CD4-positive, CD25-positive, alpha-beta regulatory T cell (primary cell): ENCODE measurements at regions not wholly inside any gene's neighbourhood (a gene's known extent, or its start where the extent isn't known, plus 50 kb on each side); places are given as distances from the start of the nearest gene placed in this dataset.

Experiments used
- ATAC-seq, 2 donors: fragments of 150-1000 bp; cut with Tn5 transposase; one replicate each; pipeline ENCODE4 v1.10.0; 2021; ENCODE audit warnings: low read depth in 2 of 2, moderate number of reproducible peaks in 2 of 2, moderate library complexity in 1 of 2
- DNase-seq, 3 donors: peaks; one replicate each; pipeline versions ENCODE4 v3.0.0 to v3.0.0-alpha.2; 2012 to 2022; ENCODE audit warnings: mixed read lengths in 1 of 3
- H3K27ac ChIP-seq: one replicate; pipeline ENCODE4 v1.7.0; 2013; ENCODE audit warnings: mild to moderate bottlenecking, low read length; ENCODE audit not compliant: insufficient read depth, poor library complexity, severe bottlenecking
- H3K27me3 ChIP-seq: one replicate; pipeline ENCODE4 v1.7.0; 2013; ENCODE audit warnings: low read length; ENCODE audit not compliant: control insufficient read depth, insufficient read depth
- H3K36me3 ChIP-seq: one replicate; pipeline ENCODE4 v1.7.0; 2013; ENCODE audit warnings: mild to moderate bottlenecking, low read length, moderate library complexity; ENCODE audit not compliant: control insufficient read depth, insufficient read depth
- H3K4me1 ChIP-seq: 2 replicates; pipeline ENCODE4 v1.7.0; 2013; ENCODE audit warnings: mild to moderate bottlenecking, low read length; ENCODE audit not compliant: insufficient read depth, control insufficient read depth, poor library complexity, severe bottlenecking
- H3K4me3 ChIP-seq: one replicate; pipeline ENCODE4 v1.7.0; 2013; ENCODE audit warnings: low read depth, mild to moderate bottlenecking, low read length, moderate library complexity
- H3K9me3 ChIP-seq, 2 experiments: 1 replicate in 1 of 2; 2 replicates in 1 of 2; pipeline ENCODE4 v1.7.0; 2013; ENCODE audit warnings: low read length in 2 of 2, mild to moderate bottlenecking in 1 of 2, moderate library complexity in 1 of 2; ENCODE audit not compliant: control insufficient read depth in 2 of 2
- H3K27ac Mint-ChIP-seq, 3 donors: one replicate each; pipeline ENCODE4 v1.8.0; 2020 to 2022; ENCODE audit warnings: mild to moderate bottlenecking in 3 of 3, mixed read lengths in 3 of 3, moderate library complexity in 2 of 3
- H3K27me3 Mint-ChIP-seq: one replicate; pipeline ENCODE4 v1.8.0; 2022; ENCODE audit warnings: mild to moderate bottlenecking, mixed read lengths
- H3K36me3 Mint-ChIP-seq: one replicate; pipeline ENCODE4 v1.8.0; 2020; ENCODE audit warnings: mixed read lengths
- H3K4me1 Mint-ChIP-seq, 4 donors: one replicate each; pipeline ENCODE4 v1.8.0; 2020 to 2022; ENCODE audit warnings: mixed read lengths in 4 of 4, mild to moderate bottlenecking in 1 of 4
- H3K4me3 Mint-ChIP-seq, 4 donors: one replicate each; pipeline ENCODE4 v1.8.0; 2020 to 2022; ENCODE audit warnings: mild to moderate bottlenecking in 4 of 4, mixed read lengths in 4 of 4, moderate library complexity in 3 of 4
- H3K9me3 Mint-ChIP-seq, 7 donors: one replicate each; pipeline ENCODE4 v1.8.0; 2020 to 2022; ENCODE audit warnings: mixed read lengths in 7 of 7, mild to moderate bottlenecking in 3 of 7, moderate library complexity in 2 of 7

DNA sequence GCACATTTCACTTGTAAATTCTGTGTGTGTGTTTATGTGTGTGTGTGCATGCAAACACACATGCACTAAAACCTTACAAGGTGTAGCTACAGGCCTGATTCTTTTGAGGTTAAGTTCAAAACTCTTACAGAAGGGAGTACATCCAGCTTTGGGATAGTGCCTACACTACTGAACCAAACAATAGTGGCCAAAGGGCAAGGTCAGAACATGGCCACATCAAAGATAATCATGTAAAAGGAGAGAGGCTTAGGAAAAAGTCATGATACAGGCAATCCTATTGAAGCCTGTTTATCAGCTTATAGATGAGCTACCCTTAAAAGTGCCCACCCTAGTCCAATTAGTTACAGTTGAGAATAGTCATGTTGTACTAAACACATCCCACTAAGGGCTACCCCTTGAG, 139.6 kb downstream of the IDS start:
- no peak overlapping the region for H3K27ac Mint-ChIP-seq
- DNase-seq, result no peak
- no peaks in the 10 kb centered on the region for H3K4me1 Mint-ChIP-seq
- no peaks in the 10 kb centered on the region for H3K27me3 ChIP-seq
- no peaks in the 10 kb centered on the region for H3K9me3 ChIP-seq
- no peaks in the 10 kb centered on the region for H3K36me3 Mint-ChIP-seq
- no peaks in the 10 kb centered on the region for H3K36me3 ChIP-seq
- no peak overlapping the region for H3K4me3 ChIP-seq
- H3K4me1 ChIP-seq, result no peaks in the 10 kb centered on the region
- H3K27me3 Mint-ChIP-seq, result no peaks in the 10 kb centered on the region
- no peak overlapping the region for H3K27ac ChIP-seq
- peaks cover 0 to 4% (median 0%) of the 10 kb centered on the region in 7 donors for H3K9me3 Mint-ChIP-seq
- no peak for ATAC-seq
- no peak overlapping the region for H3K4me3 Mint-ChIP-seq

DNA sequence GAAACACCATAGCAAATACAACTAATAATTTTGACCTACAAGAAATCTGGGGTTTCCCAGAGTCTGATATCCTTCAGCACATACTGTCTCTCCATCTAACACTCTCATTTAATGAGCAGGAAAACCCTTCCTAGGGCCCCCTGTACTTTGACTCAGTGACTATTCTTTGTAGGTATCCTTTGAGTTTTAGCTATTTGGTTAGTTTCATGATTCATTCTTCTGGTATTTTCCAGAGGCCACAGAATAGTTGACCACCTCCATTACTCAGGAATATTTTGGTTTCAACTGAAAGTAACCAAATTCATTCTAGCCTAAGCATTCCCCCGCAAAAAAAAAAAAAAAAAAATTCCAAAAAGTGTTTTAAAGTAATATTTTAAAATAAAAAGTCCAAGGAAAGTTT, 140.0 kb downstream of the IDS start:
- Histone ChIP-seq H3K4me3 (no peak overlapping the region), H3K27me3 (no peaks in the 10 kb centered on the region), H3K4me1 (no peaks in the 10 kb centered on the region), H3K36me3 (no peaks in the 10 kb centered on the region), H3K9me3 (no peaks in the 10 kb centered on the region), H3K27ac (no peak overlapping the region)
- Mint-ChIP-seq H3K27me3 (no peaks in the 10 kb centered on the region), H3K36me3 (no peaks in the 10 kb centered on the region), H3K9me3 (peaks cover 0 to 5% (median 0%) of the 10 kb centered on the region in 7 donors), H3K27ac (no peak overlapping the region), H3K4me3 (no peak overlapping the region), H3K4me1 (no peaks in the 10 kb centered on the region)
- DNase-seq (no peak), ATAC-seq (no peak)

DNA sequence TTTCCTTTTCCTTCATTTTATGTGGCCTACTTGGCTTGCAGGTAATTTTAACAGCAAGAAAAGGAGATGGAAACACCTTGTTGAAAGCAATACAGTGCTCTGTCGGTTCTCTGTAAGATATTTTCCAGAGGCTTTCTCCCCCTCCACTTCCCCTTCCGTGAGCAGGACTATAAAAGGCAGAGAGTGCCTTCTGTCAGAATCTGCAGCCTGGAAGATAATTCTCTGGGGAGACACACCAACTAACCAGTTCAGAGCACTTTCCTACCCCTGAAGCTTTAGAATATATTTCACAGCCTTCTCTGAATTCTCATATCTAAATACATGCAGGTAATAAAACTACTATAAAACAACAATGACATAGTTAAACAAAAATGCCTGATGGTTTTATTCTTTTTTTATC, 141.1 kb downstream of the IDS start:
- Histone ChIP-seq H3K9me3 (no peaks in the 10 kb centered on the region), H3K4me3 (no peak overlapping the region), H3K36me3 (no peaks in the 10 kb centered on the region), H3K27ac (no peak overlapping the region), H3K4me1 (no peaks in the 10 kb centered on the region), H3K27me3 (no peaks in the 10 kb centered on the region)
- no peaks in the 10 kb centered on the region for H3K4me1 Mint-ChIP-seq
- H3K27me3 Mint-ChIP-seq, result no peaks in the 10 kb centered on the region
- peaks cover 0 to 5% (median 0%) of the 10 kb centered on the region in 7 donors for H3K9me3 Mint-ChIP-seq
- no peak overlapping the region for H3K4me3 Mint-ChIP-seq
- H3K36me3 Mint-ChIP-seq, result no peaks in the 10 kb centered on the region
- no peak overlapping the region for H3K27ac Mint-ChIP-seq
- DNase-seq, result no peak
- no peak for ATAC-seq

DNA sequence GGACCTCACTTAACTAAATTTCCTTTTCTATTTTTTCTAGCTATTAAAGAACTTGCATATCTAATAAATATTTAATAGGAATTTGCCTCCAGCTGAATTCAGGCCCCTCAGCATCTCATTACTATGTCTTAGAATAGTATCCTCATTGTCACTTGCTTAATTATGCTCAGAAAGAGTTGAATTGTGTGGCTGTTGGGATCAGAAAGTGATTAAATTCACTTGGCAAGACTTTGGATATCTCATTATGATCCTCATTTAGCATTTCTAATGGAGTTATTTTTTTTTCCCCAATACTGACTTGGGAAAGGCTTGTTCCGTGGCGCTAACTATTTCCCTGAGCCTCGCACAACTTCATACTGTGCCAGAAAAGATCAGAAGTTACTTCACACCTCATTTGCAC, 158.8 kb downstream of the IDS start:
- Histone ChIP-seq H3K36me3 (no peaks in the 10 kb centered on the region), H3K9me3 (no peaks in the 10 kb centered on the region), H3K4me3 (no peak overlapping the region), H3K4me1 (no peaks in the 10 kb centered on the region), H3K27ac (no peak overlapping the region), H3K27me3 (no peaks in the 10 kb centered on the region)
- Mint-ChIP-seq H3K9me3 (peaks cover 0 to 6% (median 0%) of the 10 kb centered on the region in 7 donors), H3K4me1 (no peaks in the 10 kb centered on the region), H3K27ac (no peak overlapping the region), H3K4me3 (no peak overlapping the region), H3K27me3 (no peaks in the 10 kb centered on the region), H3K36me3 (no peaks in the 10 kb centered on the region)
- no peak for DNase-seq
- ATAC-seq, result no peak

DNA sequence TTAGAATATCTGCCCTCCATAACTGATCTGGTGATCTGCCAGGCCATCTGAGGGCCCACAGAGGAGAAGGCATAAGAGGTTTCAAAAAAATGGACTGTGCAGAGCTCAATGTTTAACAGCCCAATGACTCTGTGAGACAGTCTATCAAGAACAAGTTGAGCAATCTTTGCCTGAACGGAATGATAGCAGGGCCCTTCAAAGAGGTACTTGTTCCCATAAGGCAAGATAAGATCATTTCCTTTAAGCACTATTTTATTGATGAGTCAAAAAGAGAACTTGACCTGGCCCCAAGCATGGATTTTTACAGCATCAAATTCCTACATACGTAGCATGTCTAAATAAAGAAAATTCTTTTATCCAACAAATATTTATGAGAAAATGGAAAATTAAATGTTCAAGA, 182.8 kb downstream of the IDS start:
- ATAC-seq, result no peak

DNA sequence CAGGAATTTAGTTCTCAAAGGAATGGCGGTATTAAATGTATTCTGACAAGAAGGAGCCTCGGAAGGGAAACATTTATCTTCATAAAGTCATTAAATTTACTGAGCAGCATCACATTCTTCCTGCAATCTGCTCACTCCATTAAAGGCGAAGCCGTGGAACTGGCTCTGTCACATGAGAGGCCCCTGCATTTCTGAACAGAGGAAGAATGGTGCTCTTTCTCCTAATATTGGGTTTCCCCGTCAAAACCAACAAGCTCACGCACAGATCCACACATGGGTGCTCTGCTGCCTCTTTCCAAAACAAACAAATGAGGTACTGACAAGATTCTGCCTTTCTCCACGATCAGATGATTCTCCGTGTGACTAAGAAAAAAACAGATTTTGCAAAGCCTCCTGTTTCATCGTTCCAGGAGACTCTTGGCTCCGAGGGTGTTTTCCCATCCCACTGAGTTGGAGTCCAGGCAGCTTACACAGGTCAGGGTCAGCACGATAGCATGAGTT, 191.2 kb downstream of the IDS start:
- ATAC-seq (no peak), DNase-seq (no peak)
- Histone ChIP-seq H3K27ac (no peak overlapping the region), H3K27me3 (no peaks in the 10 kb centered on the region), H3K4me1 (no peaks in the 10 kb centered on the region), H3K4me3 (no peak overlapping the region), H3K36me3 (no peaks in the 10 kb centered on the region), H3K9me3 (no peaks in the 10 kb centered on the region)
- Mint-ChIP-seq H3K9me3 (no peaks in the 10 kb centered on the region), H3K27ac (no peak overlapping the region), H3K4me3 (no peak overlapping the region), H3K4me1 (no peaks in the 10 kb centered on the region), H3K27me3 (no peaks in the 10 kb centered on the region), H3K36me3 (no peaks in the 10 kb centered on the region)

More for the DNA sequence above, 182.8 kb downstream of the IDS start:
- DNase-seq, result no peak
- Histone ChIP-seq H3K4me1 (no peaks in the 10 kb centered on the region), H3K4me3 (no peak overlapping the region), H3K36me3 (no peaks in the 10 kb centered on the region), H3K27me3 (no peaks in the 10 kb centered on the region), H3K9me3 (no peaks in the 10 kb centered on the region), H3K27ac (no peak overlapping the region)
- H3K9me3 Mint-ChIP-seq, result peaks cover 0 to 4% (median 0%) of the 10 kb centered on the region in 7 donors
- no peaks in the 10 kb centered on the region for H3K4me1 Mint-ChIP-seq
- H3K36me3 Mint-ChIP-seq, result no peaks in the 10 kb centered on the region
- H3K27ac Mint-ChIP-seq, result no peak overlapping the region
- H3K4me3 Mint-ChIP-seq, result no peak overlapping the region
- no peaks in the 10 kb centered on the region for H3K27me3 Mint-ChIP-seq

DNA sequence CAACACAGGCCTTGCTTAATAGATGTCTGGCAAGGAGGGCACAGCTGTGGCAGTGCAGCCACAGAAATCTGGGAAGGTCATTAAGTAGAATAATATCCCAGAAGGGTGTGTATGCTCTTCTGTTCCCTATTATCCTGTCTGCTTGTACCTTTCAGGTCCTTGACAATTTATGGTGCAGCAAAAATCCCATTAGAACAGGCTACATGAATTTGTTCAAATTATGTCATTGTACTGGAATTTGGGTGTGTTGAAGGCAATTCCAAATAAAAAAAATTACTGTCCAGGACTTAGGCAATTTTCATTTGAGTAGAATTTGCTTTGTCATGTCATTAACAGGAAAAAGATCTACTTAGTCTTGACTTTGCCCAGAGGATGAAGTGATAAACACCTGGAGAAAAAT, 192.1 kb downstream of the IDS start:
- DNase-seq (no peak), ATAC-seq (no peak)
- H3K9me3 ChIP-seq, result no peaks in the 10 kb centered on the region
- no peak overlapping the region for H3K4me3 ChIP-seq
- no peaks in the 10 kb centered on the region for H3K27me3 ChIP-seq
- Mint-ChIP-seq H3K27me3 (no peaks in the 10 kb centered on the region), H3K9me3 (no peaks in the 10 kb centered on the region), H3K4me3 (no peak overlapping the region), H3K36me3 (no peaks in the 10 kb centered on the region), H3K27ac (no peak overlapping the region), H3K4me1 (no peaks in the 10 kb centered on the region)
- H3K36me3 ChIP-seq, result no peaks in the 10 kb centered on the region
- no peak overlapping the region for H3K27ac ChIP-seq
- no peaks in the 10 kb centered on the region for H3K4me1 ChIP-seq

DNA sequence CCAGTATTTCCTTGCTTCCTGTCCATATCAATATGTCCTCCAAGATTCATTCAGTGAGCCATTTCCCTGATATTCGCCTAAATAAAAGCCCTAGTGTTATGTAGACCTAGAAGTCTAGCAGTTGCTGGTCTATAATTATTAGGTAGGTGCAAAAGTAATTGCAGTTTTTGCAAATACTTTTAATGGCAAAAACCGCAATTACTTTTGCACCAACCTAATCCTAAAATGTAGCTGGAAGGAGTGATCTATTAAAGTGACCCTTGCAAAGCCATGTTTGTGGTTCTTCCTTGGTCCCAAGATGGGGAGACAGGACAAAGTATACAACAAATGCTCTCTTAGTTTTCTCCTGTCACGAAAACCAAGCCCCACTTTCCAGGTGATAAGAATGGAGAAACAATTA, 193.0 kb downstream of the IDS start:
- Histone ChIP-seq H3K27ac (no peak overlapping the region), H3K4me1 (no peaks in the 10 kb centered on the region), H3K27me3 (no peaks in the 10 kb centered on the region), H3K36me3 (no peaks in the 10 kb centered on the region), H3K4me3 (no peak overlapping the region), H3K9me3 (no peaks in the 10 kb centered on the region)
- Mint-ChIP-seq H3K36me3 (no peaks in the 10 kb centered on the region), H3K27ac (no peak overlapping the region), H3K27me3 (no peaks in the 10 kb centered on the region), H3K4me1 (no peaks in the 10 kb centered on the region), H3K9me3 (no peaks in the 10 kb centered on the region), H3K4me3 (no peak overlapping the region)
- DNase-seq, result no peak
- no peak for ATAC-seq
